ENCODE measurements at regions not wholly inside any gene's neighbourhood (a gene's known extent, or its start where the extent isn't known, plus 50 kb on each side); places are given as distances from the start of the nearest gene placed in this dataset.

- Histone ChIP-seq H3K27ac (ENCODE audit: insufficient read depth, low read depth, low read length) (no peak overlapping the region), H4K20me1 (replicated peaks; ENCODE audit: control insufficient read depth, extremely low read depth, insufficient read depth, low read length) (no peaks in the 10 kb centered on the region), H3K4me2 (ENCODE audit: insufficient read depth, low read length) (no peak overlapping the region), H3K9me1 (replicated peaks; ENCODE audit: control insufficient read depth, extremely low read depth, insufficient read depth, low read length) (no peaks in the 10 kb centered on the region), H3K4me1 (ENCODE audit: control insufficient read depth, extremely low read depth, insufficient read depth, low read length) (no peaks in the 10 kb centered on the region), H3K79me2 (ENCODE audit: control insufficient read depth, insufficient read depth, low read length) (no peaks in the 10 kb centered on the region), H2AFZ (ENCODE audit: low read depth, low read length) (no peak overlapping the region), H3K9me3 (replicated peaks; ENCODE audit: control insufficient read depth, insufficient read depth, low read length) (peaks cover 4% of the 10 kb centered on the region), H3K27me3 (ENCODE audit: control insufficient read depth in 2 of 2, insufficient read depth in 2 of 2, low read length in 2 of 2) (no peaks in the 10 kb centered on the region), H3K4me3 (replicated peaks in 1 of 3; ENCODE audit: insufficient read depth in 1 of 3, low read depth in 1 of 3, low read length in 3 of 3) (no peak overlapping the region), H3K36me3 (ENCODE audit: control insufficient read depth in 2 of 2, extremely low read depth in 1 of 2, insufficient read depth in 2 of 2, low read length in 2 of 2) (no peaks in the 10 kb centered on the region), H3K9ac (replicated peaks; ENCODE audit: extremely low read depth, insufficient read depth, low read length) (no peak overlapping the region)
- DNase-seq (ENCODE audit: low read depth, low spot score) (no peak), FAIRE-seq (no peak)
- dilution Hi-C loops (cut with MboI; ENCODE audit: extremely low pct_ligation_motif_present, low sequenced_read_pairs) = no loop called here
- no TSS peak for BruUV-seq (replicated peaks)
- intact Hi-C loops (cut with micrococcal nuclease) = no loop called here
- CTCF ChIA-PET = no interaction called here
- TF ChIP-seq EZH2 (IDR thresholded peaks at IDR 0.05; ENCODE audit: borderline replicate concordance, low read depth, low read length, severe bottlenecking) (no peak), FOS (IDR thresholded peaks at IDR 0.05; ENCODE audit: borderline replicate concordance, insufficient read depth, low read length) (no peak), POLR2A (IDR thresholded peaks at IDR 0.05; ENCODE audit: low read depth, low read length) (no peak), CTCF (IDR thresholded peaks at IDR 0.05; ENCODE audit: extremely low read depth in 1 of 2, insufficient read depth in 1 of 2, low read depth in 1 of 2, low read length in 2 of 2) (no peak), MYC (IDR thresholded peaks at IDR 0.05; ENCODE audit: low read depth, low read length) (no peak), POLR2AphosphoS5 (IDR thresholded peaks at IDR 0.05; ENCODE audit: insufficient read depth, low read depth, low read length) (no peak), GATA2 (IDR thresholded peaks at IDR 0.05; ENCODE audit: insufficient read depth, insufficient read length, low read depth, low read length) (no peak), JUN (IDR thresholded peaks at IDR 0.05; ENCODE audit: borderline replicate concordance, insufficient read depth, insufficient read length, low read depth) (no peak)
- TF ChIP-seq, protein P1, sequence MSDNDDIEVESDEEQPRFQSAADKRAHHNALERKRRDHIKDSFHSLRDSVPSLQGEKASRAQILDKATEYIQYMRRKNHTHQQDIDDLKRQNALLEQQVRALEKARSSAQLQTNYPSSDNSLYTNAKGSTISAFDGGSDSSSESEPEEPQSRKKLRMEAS (IDR thresholded peaks at IDR 0.05; ENCODE audit: insufficient read depth, insufficient read length) = no peak
- POLR2A ChIA-PET = no interaction called here
Measured at GRCh38 chr12:125773033-125773640, 707.9 kb downstream of the AACS start.

All from endothelial cell of umbilical vein (primary cell).